OCI-LY7 (cell line): ENCODE measurements at regions not wholly inside any gene's neighbourhood (a gene's known extent, or its start where the extent isn't known, plus 50 kb on each side); places are given as distances from the start of the nearest gene placed in this dataset.

ENCODE experiments used
- EZH2phosphoT487 ChIP-seq: fragments of 200-600 bp; sonication (generic); IDR thresholded peaks from 2 replicates; pipeline ENCODE4 v1.6.1; 2018; ENCODE audit warnings: low read depth, borderline replicate concordance, mild to moderate bottlenecking, mixed run types, antibody characterized with exemption, low read length, moderate library complexity, mixed read lengths
- TF ChIP-seq, protein P1 (sequence below): fragments of 200-600 bp; sonication (generic); conservative IDR thresholded peaks from 2 replicates; pipeline ENCODE4 v1.5.1; 2014; ENCODE audit warnings: mild to moderate bottlenecking, antibody characterized with exemption, low read length, moderate library complexity, mixed read lengths

DNA sequence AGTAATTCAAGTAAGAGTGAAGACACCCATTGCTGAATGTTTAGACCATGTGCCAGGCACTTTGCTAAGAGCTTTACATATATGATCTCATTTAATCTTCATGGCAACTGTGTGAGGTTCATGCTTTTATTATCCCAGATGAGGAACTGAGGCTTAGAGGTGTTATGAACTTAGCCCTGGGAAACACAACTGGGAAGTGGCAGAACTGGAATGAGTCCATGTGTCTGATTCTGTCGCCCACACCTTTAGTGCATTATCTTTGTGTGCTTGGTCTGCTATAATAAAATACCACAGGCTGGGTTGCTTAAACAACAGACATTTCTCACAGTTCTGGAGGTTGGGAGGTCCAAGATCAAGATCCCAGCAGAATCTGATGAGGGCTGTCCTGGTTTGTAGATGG, 108.7 kb upstream of the PLET1 start:
- TF ChIP-seq EZH2phosphoT487: no peak
- TF ChIP-seq, protein P1, sequence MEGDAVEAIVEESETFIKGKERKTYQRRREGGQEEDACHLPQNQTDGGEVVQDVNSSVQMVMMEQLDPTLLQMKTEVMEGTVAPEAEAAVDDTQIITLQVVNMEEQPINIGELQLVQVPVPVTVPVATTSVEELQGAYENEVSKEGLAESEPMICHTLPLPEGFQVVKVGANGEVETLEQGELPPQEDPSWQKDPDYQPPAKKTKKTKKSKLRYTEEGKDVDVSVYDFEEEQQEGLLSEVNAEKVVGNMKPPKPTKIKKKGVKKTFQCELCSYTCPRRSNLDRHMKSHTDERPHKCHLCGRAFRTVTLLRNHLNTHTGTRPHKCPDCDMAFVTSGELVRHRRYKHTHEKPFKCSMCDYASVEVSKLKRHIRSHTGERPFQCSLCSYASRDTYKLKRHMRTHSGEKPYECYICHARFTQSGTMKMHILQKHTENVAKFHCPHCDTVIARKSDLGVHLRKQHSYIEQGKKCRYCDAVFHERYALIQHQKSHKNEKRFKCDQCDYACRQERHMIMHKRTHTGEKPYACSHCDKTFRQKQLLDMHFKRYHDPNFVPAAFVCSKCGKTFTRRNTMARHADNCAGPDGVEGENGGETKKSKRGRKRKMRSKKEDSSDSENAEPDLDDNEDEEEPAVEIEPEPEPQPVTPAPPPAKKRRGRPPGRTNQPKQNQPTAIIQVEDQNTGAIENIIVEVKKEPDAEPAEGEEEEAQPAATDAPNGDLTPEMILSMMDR: no peak
